Bronchial epithelial cell (primary cell): ENCODE measurements at regions not wholly inside any gene's neighbourhood (a gene's known extent, or its start where the extent isn't known, plus 50 kb on each side); places are given as distances from the start of the nearest gene placed in this dataset.

ENCODE experiments used
- DNase-seq: peaks from one replicate; pipeline ENCODE4 v3.0.0-alpha.2; 2010; ENCODE audit warnings: low read depth
- FAIRE-seq: peaks from 2 replicates; lab custom pipeline; 2011; peaks lifted over from hg19 to GRCh38; lab: Jason Lieb, UNC
- H3K27me3 ChIP-seq: 2 replicates; pipeline ENCODE4 v1.5.1; 2011; ENCODE audit warnings: low read length; ENCODE audit not compliant: control insufficient read depth, insufficient read depth
- H3K36me3 ChIP-seq: 2 replicates; pipeline ENCODE4 v1.5.1; 2011; ENCODE audit warnings: low read length; ENCODE audit not compliant: control insufficient read depth, insufficient read depth
- H3K4me3 ChIP-seq: 2 replicates; pipeline ENCODE4 v1.5.1; 2011; ENCODE audit warnings: mild to moderate bottlenecking, low read depth, low read length, control low read depth
- TF ChIP-seq, protein P1 (sequence below): IDR thresholded peaks from 2 replicates; pipeline ENCODE4 v1.5.1; 2011; ENCODE audit warnings: mild to moderate bottlenecking, moderate library complexity, low read length, control low read depth, inconsistent platforms; ENCODE audit not compliant: insufficient read depth, severe bottlenecking

- Histone ChIP-seq H3K36me3 (no peaks in the 10 kb centered on the region), H3K27me3 (no peaks in the 10 kb centered on the region), H3K4me3 (no peak overlapping the region)
- TF ChIP-seq, protein P1, sequence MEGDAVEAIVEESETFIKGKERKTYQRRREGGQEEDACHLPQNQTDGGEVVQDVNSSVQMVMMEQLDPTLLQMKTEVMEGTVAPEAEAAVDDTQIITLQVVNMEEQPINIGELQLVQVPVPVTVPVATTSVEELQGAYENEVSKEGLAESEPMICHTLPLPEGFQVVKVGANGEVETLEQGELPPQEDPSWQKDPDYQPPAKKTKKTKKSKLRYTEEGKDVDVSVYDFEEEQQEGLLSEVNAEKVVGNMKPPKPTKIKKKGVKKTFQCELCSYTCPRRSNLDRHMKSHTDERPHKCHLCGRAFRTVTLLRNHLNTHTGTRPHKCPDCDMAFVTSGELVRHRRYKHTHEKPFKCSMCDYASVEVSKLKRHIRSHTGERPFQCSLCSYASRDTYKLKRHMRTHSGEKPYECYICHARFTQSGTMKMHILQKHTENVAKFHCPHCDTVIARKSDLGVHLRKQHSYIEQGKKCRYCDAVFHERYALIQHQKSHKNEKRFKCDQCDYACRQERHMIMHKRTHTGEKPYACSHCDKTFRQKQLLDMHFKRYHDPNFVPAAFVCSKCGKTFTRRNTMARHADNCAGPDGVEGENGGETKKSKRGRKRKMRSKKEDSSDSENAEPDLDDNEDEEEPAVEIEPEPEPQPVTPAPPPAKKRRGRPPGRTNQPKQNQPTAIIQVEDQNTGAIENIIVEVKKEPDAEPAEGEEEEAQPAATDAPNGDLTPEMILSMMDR = no peak
- DNase-seq (no peak), FAIRE-seq (no peak)
Observed at GRCh38 chr10:123942114-123942861, 50.7 kb upstream of the CPXM2 start.
